Right lobe of liver (tissue), 6 donors: ENCODE measurements at regions not wholly inside any gene's neighbourhood (a gene's known extent, or its start where the extent isn't known, plus 50 kb on each side); places are given as distances from the start of the nearest gene placed in this dataset.

Source experiments
- ATAC-seq, 4 donors: fragments of 200-7000 bp; cut with Tn5 transposase; one replicate each; pipeline ENCODE4 v1.9.1; 2020; ENCODE audit warnings: mild to moderate bottlenecking in 4 of 4, moderate library complexity in 4 of 4
- DNase-seq, 3 donors: peaks; one replicate each; pipeline ENCODE4 v3.0.0-alpha.2; 2020
- H3K27ac ChIP-seq, 3 donors: fragments of 200-600 bp; one replicate each; pipeline ENCODE4 v1.8.0; 2022
- H3K27me3 ChIP-seq, 2 donors: fragments of 200-600 bp; one replicate each; pipeline ENCODE4 v1.8.0; 2022
- H3K36me3 ChIP-seq, 4 donors: fragments of 200-600 bp; sonication (generic) in 1 of 4; one replicate each; pipeline versions ENCODE4 v1.5.1 to v1.8.0; 2017 to 2022; ENCODE audit warnings: control low read depth in 1 of 4
- H3K4me1 ChIP-seq, 4 donors: fragments of 200-600 bp; sonication (generic) in 1 of 4; one replicate each; pipeline versions ENCODE4 v1.5.1 to v1.8.0; 2017 to 2022; ENCODE audit warnings: control low read depth in 1 of 4
- H3K4me3 ChIP-seq, 3 donors: fragments of 200-600 bp; one replicate each; pipeline ENCODE4 v1.8.0; 2022
- H3K9me3 ChIP-seq, 4 donors: fragments of 200-600 bp; sonication (generic) in 1 of 4; one replicate each; pipeline versions ENCODE4 v1.5.1 to v1.8.0; 2017 to 2022; ENCODE audit warnings: control low read depth in 1 of 4
- CTCF ChIP-seq, 4 donors: fragments of 200-600 bp in 3 of 4; fragments of 450-650 bp in 1 of 4; IDR thresholded peaks; one replicate each; pipeline versions ENCODE4 v1.5.1 to v1.8.0; 2016 to 2022; ENCODE audit warnings: antibody characterized with exemption in 4 of 4, mild to moderate bottlenecking in 2 of 4
- POLR2A ChIP-seq: fragments of 450-650 bp; IDR thresholded peaks from one replicate; pipeline ENCODE4 v1.6.1; 2017; ENCODE audit warnings: antibody characterized with exemption, mild to moderate bottlenecking
- WGBS: methylation state at CpG from one replicate; pipeline ENCODE4 v1.1.6; 2018; ENCODE audit warnings: low coverage, low lambda C conversion rate; ENCODE audit not compliant: insufficient coverage; ENCODE audit errors: missing lambda C conversion rate; 5-methylcytosine and 5-hydroxymethylcytosine counted together
- intact Hi-C, 2 donors: fragments of 100-400 bp; cut with DNase I; formaldehyde crosslinking; loops; one replicate each; pipeline versions ENCODE4 v1.11.2 to v1.14.1; 2022
- donor health status: DM: no; HTN: yes; CAD: no.
- donor health status: DM: no; HTN: no; CAD: no.
- donor health status: DM: no; HTN: no; CAD: no.
- donor health status: DM: no; HTN: yes; CAD: no.
- donor health status: DM: no; HTN: yes; CAD: no.

- 79% methylated on average over 8 of the region's 28 CpGs for WGBS
- TF ChIP-seq POLR2A (no peak), CTCF (IDR thresholded peaks at IDR 0.05) (no peak)
- H3K27ac ChIP-seq, result no peak overlapping the region
- ATAC-seq (peak in 1 of 4 donors; percentile 39), DNase-seq (peak in 1 of 3 donors; percentile 37)
- H3K4me1 ChIP-seq, result no peaks in the 10 kb centered on the region
- H3K27me3 ChIP-seq, result no peaks in the 10 kb centered on the region
- intact Hi-C loops, result no loop called here
- no peak overlapping the region for H3K4me3 ChIP-seq
- H3K36me3 ChIP-seq, result no peaks in the 10 kb centered on the region
- no peaks in the 10 kb centered on the region for H3K9me3 ChIP-seq
Measured at GRCh38 chr6:95519228-95520037, 57.9 kb upstream of the MANEA start.

DNA sequence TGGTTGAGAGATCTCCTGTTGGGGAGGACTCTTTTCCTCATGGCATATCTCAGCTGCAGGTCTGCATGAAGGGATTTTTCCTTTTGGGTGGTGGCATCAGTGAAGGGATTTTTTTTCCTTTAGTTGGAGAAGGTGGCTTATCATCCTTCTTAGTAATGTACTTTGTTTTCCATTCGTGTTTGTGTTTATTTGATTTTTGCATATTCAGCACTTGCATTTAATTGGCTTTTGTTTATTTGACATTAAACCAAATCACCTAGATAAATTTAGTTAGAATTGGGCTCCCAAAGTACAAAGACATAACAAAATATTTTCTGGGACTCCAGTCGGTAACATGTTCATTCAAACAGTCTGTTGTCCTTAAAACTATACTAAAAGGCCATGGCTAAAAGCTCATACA, 56.2 kb upstream of the MANEA start:
- no peak for ATAC-seq
- no peaks in the 10 kb centered on the region for H3K36me3 ChIP-seq
- intact Hi-C loops, result no loop called here
- no peak overlapping the region for H3K27ac ChIP-seq
- no peak overlapping the region for H3K4me3 ChIP-seq
- DNase-seq, result no peak
- TF ChIP-seq POLR2A, result no peak
- no peak for TF ChIP-seq CTCF (IDR thresholded peaks at IDR 0.05)
- H3K4me1 ChIP-seq, result no peaks in the 10 kb centered on the region
- WGBS, result 20% methylated on average over 2 of the region's 2 CpGs
- H3K27me3 ChIP-seq, result no peaks in the 10 kb centered on the region
- no peaks in the 10 kb centered on the region for H3K9me3 ChIP-seq
